Retinal pigment epithelial cell (primary cell): ENCODE measurements at regions not wholly inside any gene's neighbourhood (a gene's known extent, or its start where the extent isn't known, plus 50 kb on each side); places are given as distances from the start of the nearest gene placed in this dataset.

Experiments
- DNase-seq: peaks from one replicate; pipeline ENCODE4 v3.0.0-alpha.2; 2010; ENCODE audit warnings: low read depth
- H3K4me3 ChIP-seq: 2 replicates; pipeline ENCODE4 v1.5.1; 2011; ENCODE audit warnings: mild to moderate bottlenecking, low read length, control low read depth, moderate library complexity
- CTCF ChIP-seq: conservative IDR thresholded peaks from 2 replicates; pipeline ENCODE4 v1.5.1; 2011; ENCODE audit warnings: low read depth, low read length, control low read depth, inconsistent platforms

GRCh38 chr2:221833966-221834365 is 261.9 kb upstream of the EPHA4 start:
- TF ChIP-seq CTCF = no peak
- DNase-seq = no peak
- no peak overlapping the region for H3K4me3 ChIP-seq

GRCh38 chr2:221831051-221831450 is 258.9 kb upstream of the EPHA4 start:
- no peak for TF ChIP-seq CTCF
- DNase-seq = no peak
- H3K4me3 ChIP-seq = no peak overlapping the region

GRCh38 chr2:221822416-221822815 is 250.3 kb upstream of the EPHA4 start:
- DNase-seq = no peak
- TF ChIP-seq CTCF = no peak
- no peak overlapping the region for H3K4me3 ChIP-seq

- no peak for DNase-seq
- no peak overlapping the region for H3K4me3 ChIP-seq
- TF ChIP-seq CTCF = no peak
Observed at GRCh38 chr2:221818616-221819320, 246.7 kb upstream of the EPHA4 start.

GRCh38 chr2:221817878-221818277 is 245.8 kb upstream of the EPHA4 start:
- no peak for DNase-seq
- no peak for TF ChIP-seq CTCF
- no peak overlapping the region for H3K4me3 ChIP-seq

- H3K4me3 ChIP-seq = no peak overlapping the region
- TF ChIP-seq CTCF = no peak
- no peak for DNase-seq
Observed at GRCh38 chr2:221817052-221817451, 244.9 kb upstream of the EPHA4 start.

- no peak overlapping the region for H3K4me3 ChIP-seq
- DNase-seq = no peak
- TF ChIP-seq CTCF = no peak
Observed at GRCh38 chr2:221816566-221816965, 244.5 kb upstream of the EPHA4 start.
